GM10266 (cell line): ENCODE measurements at regions not wholly inside any gene's neighbourhood (a gene's known extent, or its start where the extent isn't known, plus 50 kb on each side); places are given as distances from the start of the nearest gene placed in this dataset.

Source experiments
- DNase-seq: peaks from one replicate; pipeline ENCODE4 v3.0.0; 2012; ENCODE audit errors: extremely low spot score
- CTCF ChIP-seq: IDR thresholded peaks from 2 replicates; pipeline ENCODE4 v1.5.1; 2012; ENCODE audit warnings: mild to moderate bottlenecking, low read depth; ENCODE audit not compliant: control insufficient read depth, insufficient read depth; ENCODE audit errors: missing control alignments

- peak; percentile 19 for DNase-seq
- no peak for TF ChIP-seq CTCF
Observed at GRCh38 chr1:34500451-34500850, 254.4 kb upstream of the GJB5 start.

GRCh38 chr1:34511802-34512201, 243.0 kb upstream of the GJB5 start:
- no peak for DNase-seq
- no peak for TF ChIP-seq CTCF

GRCh38 chr1:34518146-34518699, 236.6 kb upstream of the GJB5 start:
- DNase-seq: no peak
- no peak for TF ChIP-seq CTCF

GRCh38 chr1:34520111-34520510, 234.7 kb upstream of the GJB5 start:
- TF ChIP-seq CTCF: no peak
- no peak for DNase-seq

- no peak for TF ChIP-seq CTCF
- no peak for DNase-seq
Observed at GRCh38 chr1:34524783-34525182, 230.1 kb upstream of the GJB5 start.

GRCh38 chr1:34529935-34530859, 224.7 kb upstream of the GJB5 start:
- no peak for TF ChIP-seq CTCF
- peak; percentile 20 for DNase-seq

GRCh38 chr1:34532113-34532512, 222.7 kb upstream of the GJB5 start:
- TF ChIP-seq CTCF: no peak
- DNase-seq: peak; percentile 43
